KMS-11 (cell line): ENCODE measurements at regions not wholly inside any gene's neighbourhood (a gene's known extent, or its start where the extent isn't known, plus 50 kb on each side); places are given as distances from the start of the nearest gene placed in this dataset.

ENCODE experiments used
- H2AFZ ChIP-seq: fragments of 200-600 bp; sonication (generic); 2 replicates; pipeline ENCODE4 v1.6.1; 2016; ENCODE audit warnings: antibody characterized with exemption, mixed run types, low read depth
- H3K27ac ChIP-seq: fragments of 200-600 bp; sonication (generic); 2 replicates; pipeline ENCODE4 v1.6.1; 2016; ENCODE audit warnings: mild to moderate bottlenecking, mixed run types
- H3K27me3 ChIP-seq: fragments of 200-600 bp; sonication (generic); 2 replicates; pipeline ENCODE4 v1.6.1; 2017; ENCODE audit warnings: mild to moderate bottlenecking, low read depth, mixed run types, moderate library complexity; ENCODE audit not compliant: insufficient read depth
- H3K36me3 ChIP-seq: fragments of 200-600 bp; sonication (generic); 2 replicates; pipeline ENCODE4 v1.6.1; 2017; ENCODE audit warnings: mild to moderate bottlenecking, mixed run types; ENCODE audit not compliant: insufficient read depth
- H3K4me1 ChIP-seq: fragments of 200-600 bp; sonication (generic); 2 replicates; pipeline ENCODE4 v1.6.1; 2016; ENCODE audit warnings: mild to moderate bottlenecking, low read depth, mixed run types; ENCODE audit not compliant: poor library complexity, severe bottlenecking
- H3K4me2 ChIP-seq: fragments of 200-600 bp; sonication (generic); 2 replicates; pipeline ENCODE4 v1.7.0; 2016; ENCODE audit warnings: mild to moderate bottlenecking, mixed run types
- H3K4me3 ChIP-seq: fragments of 200-600 bp; sonication (generic); IDR thresholded peaks from 2 replicates; pipeline ENCODE4 v1.6.1; 2017; ENCODE audit warnings: low read depth, low read length, mixed read lengths; ENCODE audit not compliant: insufficient read depth
- H3K79me2 ChIP-seq: fragments of 200-600 bp; sonication (generic); 2 replicates; pipeline ENCODE4 v1.6.1; 2016; ENCODE audit warnings: low read depth, mixed run types; ENCODE audit not compliant: insufficient read depth
- H3K9ac ChIP-seq: fragments of 200-600 bp; sonication (generic); 2 replicates; pipeline ENCODE4 v1.6.1; 2016; ENCODE audit warnings: mild to moderate bottlenecking, mixed run types
- H4K20me1 ChIP-seq: fragments of 200-600 bp; sonication (generic); 2 replicates; pipeline ENCODE4 v1.6.1; 2016; ENCODE audit warnings: mild to moderate bottlenecking, mixed run types; ENCODE audit not compliant: insufficient read depth
- CTCF ChIP-seq: fragments of 200-600 bp; sonication (generic); conservative IDR thresholded peaks from 2 replicates; pipeline ENCODE4 v1.6.1; 2017; ENCODE audit warnings: low read depth, mild to moderate bottlenecking, antibody characterized with exemption, low read length, moderate library complexity, mixed read lengths

GRCh38 chr2:146916914-146917313 is 927.9 kb upstream of the ACVR2A start:
- H3K79me2 ChIP-seq, result no peaks in the 10 kb centered on the region
- no peak for TF ChIP-seq CTCF
- no peaks in the 10 kb centered on the region for H4K20me1 ChIP-seq
- no peak overlapping the region for H3K27ac ChIP-seq
- no peak overlapping the region for H3K4me3 ChIP-seq
- no peak overlapping the region for H2AFZ ChIP-seq
- no peaks in the 10 kb centered on the region for H3K4me1 ChIP-seq
- H3K36me3 ChIP-seq, result no peaks in the 10 kb centered on the region
- no peak overlapping the region for H3K4me2 ChIP-seq
- H3K27me3 ChIP-seq, result no peaks in the 10 kb centered on the region
- no peak overlapping the region for H3K9ac ChIP-seq

- Histone ChIP-seq H3K79me2 (no peaks in the 10 kb centered on the region), H3K4me1 (no peaks in the 10 kb centered on the region), H3K27me3 (no peaks in the 10 kb centered on the region), H3K36me3 (no peaks in the 10 kb centered on the region), H4K20me1 (no peaks in the 10 kb centered on the region), H2AFZ (no peak overlapping the region), H3K4me2 (no peak overlapping the region), H3K27ac (no peak overlapping the region), H3K4me3 (no peak overlapping the region), H3K9ac (no peak overlapping the region)
- TF ChIP-seq CTCF, result no peak
Measured at GRCh38 chr2:146913476-146913875, 931.4 kb upstream of the ACVR2A start.

- Histone ChIP-seq H3K27ac (no peak overlapping the region), H2AFZ (no peak overlapping the region), H4K20me1 (no peaks in the 10 kb centered on the region), H3K9ac (no peak overlapping the region), H3K4me1 (no peaks in the 10 kb centered on the region), H3K27me3 (no peaks in the 10 kb centered on the region), H3K79me2 (no peaks in the 10 kb centered on the region), H3K36me3 (no peaks in the 10 kb centered on the region), H3K4me2 (no peak overlapping the region), H3K4me3 (no peak overlapping the region)
- no peak for TF ChIP-seq CTCF
Measured at GRCh38 chr2:146912536-146912935, 932.3 kb upstream of the ACVR2A start.

- Histone ChIP-seq H2AFZ (no peak overlapping the region), H3K36me3 (no peaks in the 10 kb centered on the region), H3K4me3 (no peak overlapping the region), H4K20me1 (no peaks in the 10 kb centered on the region), H3K27me3 (no peaks in the 10 kb centered on the region), H3K27ac (no peak overlapping the region), H3K4me2 (no peak overlapping the region), H3K4me1 (no peaks in the 10 kb centered on the region), H3K79me2 (no peaks in the 10 kb centered on the region), H3K9ac (no peak overlapping the region)
- no peak for TF ChIP-seq CTCF
Measured at GRCh38 chr2:146908776-146909175, 936.1 kb upstream of the ACVR2A start.

DNA sequence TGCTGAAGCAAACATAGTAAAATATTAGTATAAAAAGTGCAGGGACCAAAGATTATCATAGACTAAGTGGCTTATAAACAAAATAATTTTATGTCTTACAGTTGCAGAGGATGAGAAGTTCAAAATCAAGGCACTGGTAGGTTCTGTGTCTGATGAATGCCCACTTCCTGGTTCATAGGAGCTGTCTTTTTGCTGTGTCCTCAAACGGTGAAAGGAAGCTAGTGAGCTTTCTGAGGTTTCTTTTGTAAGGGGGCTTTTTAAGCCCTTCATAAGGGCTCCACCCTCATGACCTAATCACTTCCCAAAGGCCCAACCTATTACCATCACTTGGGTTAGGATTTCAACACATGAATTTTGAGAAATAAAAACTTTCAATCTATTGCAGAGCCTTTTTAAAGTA is 946.7 kb upstream of the ACVR2A start:
- Histone ChIP-seq H2AFZ (no peak overlapping the region), H3K79me2 (no peaks in the 10 kb centered on the region), H3K36me3 (no peaks in the 10 kb centered on the region), H3K4me3 (no peak overlapping the region), H3K4me1 (no peaks in the 10 kb centered on the region), H3K27me3 (no peaks in the 10 kb centered on the region), H3K9ac (no peak overlapping the region), H3K27ac (no peak overlapping the region), H4K20me1 (no peaks in the 10 kb centered on the region), H3K4me2 (no peak overlapping the region)
- TF ChIP-seq CTCF, result no peak
